HG02840 (cell line): ENCODE measurements at regions not wholly inside any gene's neighbourhood (a gene's known extent, or its start where the extent isn't known, plus 50 kb on each side); places are given as distances from the start of the nearest gene placed in this dataset.

ENCODE experiments used
- ATAC-seq: cut with Tn5 transposase; IDR thresholded peaks from one replicate; pipeline ENCODE4 v1.9.1; 2021; ENCODE audit warnings: mild to moderate bottlenecking, moderate library complexity, moderate number of reproducible peaks; ENCODE audit not compliant: unreplicated experiment, low FRiP score

- ATAC-seq, result no peak
Observed at GRCh38 chr18:24995056-24995455, 356.9 kb downstream of the ZNF521 start.

- no peak for ATAC-seq
Observed at GRCh38 chr18:24995755-24996154, 356.2 kb downstream of the ZNF521 start.

GRCh38 chr18:24999650-25000267 lies 352.2 kb downstream of the ZNF521 start:
- no peak for ATAC-seq

- ATAC-seq, result no peak
Observed at GRCh38 chr18:25001803-25002202, 350.2 kb downstream of the ZNF521 start.

- no peak for ATAC-seq
Observed at GRCh38 chr18:25005541-25006403, 346.2 kb downstream of the ZNF521 start.

GRCh38 chr18:25010623-25011374 lies 341.2 kb downstream of the ZNF521 start:
- ATAC-seq, result no peak
